Suprapubic skin (tissue), 4 donors: ENCODE measurements at regions not wholly inside any gene's neighbourhood (a gene's known extent, or its start where the extent isn't known, plus 50 kb on each side); places are given as distances from the start of the nearest gene placed in this dataset.

Experiments used
- EP300 ChIP-seq: sonication (generic); formaldehyde crosslinking; IDR thresholded peaks from one replicate; pipeline ENCODE4 v1.6.1; 2017; ENCODE audit warnings: antibody characterized with exemption
- POLR2A ChIP-seq, 2 donors: fragments of 450-650 bp; IDR thresholded peaks; one replicate each; pipeline ENCODE4 v1.6.1; 2017; ENCODE audit warnings: antibody characterized with exemption in 2 of 2, mild to moderate bottlenecking in 2 of 2, moderate library complexity in 2 of 2
- POLR2AphosphoS5 ChIP-seq, 3 donors: sonication (generic); formaldehyde crosslinking; IDR thresholded peaks; one replicate each; pipeline ENCODE4 v1.6.1; 2017; ENCODE audit warnings: antibody characterized with exemption in 3 of 3
- TF ChIP-seq, protein P1 (sequence below), 2 donors: fragments of 200-600 bp in 1 of 2; fragments of 450-650 bp in 1 of 2; sonication (generic) in 1 of 2; IDR thresholded peaks; one replicate each; pipeline ENCODE4 v1.5.1; 2016 to 2019; ENCODE audit warnings: antibody characterized with exemption in 2 of 2, mild to moderate bottlenecking in 1 of 2, moderate library complexity in 1 of 2

DNA sequence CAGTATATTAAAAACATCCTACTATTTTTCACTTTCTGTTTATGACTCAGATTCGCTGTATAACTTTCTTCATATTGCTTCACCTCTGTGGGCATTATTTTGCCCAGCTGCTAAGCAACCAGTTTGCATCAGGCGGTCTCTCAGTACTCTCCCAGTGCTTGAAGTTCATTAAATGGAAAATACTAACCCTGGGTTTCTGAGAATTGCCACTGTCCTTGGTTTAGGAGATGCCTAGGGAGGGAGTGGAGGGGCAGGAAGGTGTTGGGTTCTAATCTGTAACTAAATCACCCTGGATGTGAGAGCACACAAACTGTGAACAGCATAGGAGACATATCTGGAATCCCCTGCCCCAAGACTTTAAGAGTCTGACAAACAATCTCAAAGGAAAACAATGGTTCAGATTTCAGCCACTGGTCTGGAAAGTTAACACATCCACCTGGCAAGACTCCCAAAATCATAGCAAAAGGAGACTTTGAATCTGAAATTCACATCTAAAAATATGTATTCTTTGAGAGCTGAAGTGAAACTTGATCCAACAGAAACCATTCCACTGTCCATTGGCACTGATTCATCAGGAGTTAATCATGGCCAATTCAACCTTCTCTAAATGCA is 540.0 kb downstream of the SOX6 start:
- TF ChIP-seq POLR2AphosphoS5 (IDR thresholded peaks at IDR 0.05), result no peak
- TF ChIP-seq, protein P1, sequence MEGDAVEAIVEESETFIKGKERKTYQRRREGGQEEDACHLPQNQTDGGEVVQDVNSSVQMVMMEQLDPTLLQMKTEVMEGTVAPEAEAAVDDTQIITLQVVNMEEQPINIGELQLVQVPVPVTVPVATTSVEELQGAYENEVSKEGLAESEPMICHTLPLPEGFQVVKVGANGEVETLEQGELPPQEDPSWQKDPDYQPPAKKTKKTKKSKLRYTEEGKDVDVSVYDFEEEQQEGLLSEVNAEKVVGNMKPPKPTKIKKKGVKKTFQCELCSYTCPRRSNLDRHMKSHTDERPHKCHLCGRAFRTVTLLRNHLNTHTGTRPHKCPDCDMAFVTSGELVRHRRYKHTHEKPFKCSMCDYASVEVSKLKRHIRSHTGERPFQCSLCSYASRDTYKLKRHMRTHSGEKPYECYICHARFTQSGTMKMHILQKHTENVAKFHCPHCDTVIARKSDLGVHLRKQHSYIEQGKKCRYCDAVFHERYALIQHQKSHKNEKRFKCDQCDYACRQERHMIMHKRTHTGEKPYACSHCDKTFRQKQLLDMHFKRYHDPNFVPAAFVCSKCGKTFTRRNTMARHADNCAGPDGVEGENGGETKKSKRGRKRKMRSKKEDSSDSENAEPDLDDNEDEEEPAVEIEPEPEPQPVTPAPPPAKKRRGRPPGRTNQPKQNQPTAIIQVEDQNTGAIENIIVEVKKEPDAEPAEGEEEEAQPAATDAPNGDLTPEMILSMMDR (IDR thresholded peaks at IDR 0.05), result no peak
- no peak for TF ChIP-seq POLR2A (IDR thresholded peaks at IDR 0.05)
- TF ChIP-seq EP300, result no peak
